DOHH2 (cell line): ENCODE measurements at regions not wholly inside any gene's neighbourhood (a gene's known extent, or its start where the extent isn't known, plus 50 kb on each side); places are given as distances from the start of the nearest gene placed in this dataset.

ENCODE experiments used
- H3F3A ChIP-seq: fragments of 200-600 bp; sonication (generic), shearing (Covaris generic); 2 replicates; pipeline ENCODE4 v1.6.0; 2016; ENCODE audit warnings: antibody characterized with exemption, mild to moderate bottlenecking; ENCODE audit not compliant: control insufficient read depth, insufficient read depth
- H3K27ac ChIP-seq: fragments of 200-600 bp; sonication (generic); 2 replicates; pipeline ENCODE4 v1.5.1; 2014; ENCODE audit warnings: low read depth, mild to moderate bottlenecking, low read length, moderate library complexity
- H3K27me3 ChIP-seq: fragments of 200-600 bp; sonication (generic); 2 replicates; pipeline ENCODE4 v1.6.1; 2014; ENCODE audit warnings: mild to moderate bottlenecking, low read length, mixed read lengths; ENCODE audit not compliant: control insufficient read depth
- H3K36me3 ChIP-seq: fragments of 200-600 bp; sonication (generic); 2 replicates; pipeline ENCODE4 v1.6.1; 2014; ENCODE audit warnings: mild to moderate bottlenecking, low read length, moderate library complexity, mixed read lengths; ENCODE audit not compliant: control insufficient read depth
- H3K4me1 ChIP-seq: fragments of 200-600 bp; sonication (generic); 2 replicates; pipeline ENCODE4 v1.6.1; 2014; ENCODE audit warnings: mild to moderate bottlenecking, low read length, mixed read lengths; ENCODE audit not compliant: control insufficient read depth
- H3K4me2 ChIP-seq: fragments of 200-600 bp; sonication (generic); 2 replicates; pipeline ENCODE4 v1.6.0; 2014; ENCODE audit warnings: mild to moderate bottlenecking, low read length, moderate library complexity
- H3K4me3 ChIP-seq: fragments of 200-600 bp; sonication (generic); 2 replicates; pipeline ENCODE4 v1.5.1; 2014; ENCODE audit warnings: mild to moderate bottlenecking, low read length, mixed read lengths
- H3K79me2 ChIP-seq: fragments of 200-600 bp; sonication (generic); 2 replicates; pipeline ENCODE4 v1.6.1; 2014; ENCODE audit warnings: mild to moderate bottlenecking, low read length, mixed read lengths; ENCODE audit not compliant: control insufficient read depth
- H3K9me2 ChIP-seq: fragments of 200-600 bp; sonication (generic); replicated peaks from 2 replicates; pipeline ENCODE4 v1.6.1; 2014; ENCODE audit warnings: mild to moderate bottlenecking, low read length, mixed read lengths; ENCODE audit not compliant: control insufficient read depth
- H3K9me3 ChIP-seq: fragments of 200-600 bp; sonication (generic); 2 replicates; pipeline ENCODE4 v1.6.1; 2014; ENCODE audit warnings: antibody characterized with exemption, low read length, mixed read lengths; ENCODE audit not compliant: control insufficient read depth, insufficient read depth
- H4K20me1 ChIP-seq: fragments of 200-600 bp; sonication (generic); 2 replicates; pipeline ENCODE4 v1.6.0; 2014; ENCODE audit warnings: low read depth, mild to moderate bottlenecking, antibody characterized with exemption, low read length, moderate library complexity; ENCODE audit not compliant: control insufficient read depth, insufficient read depth
- CTCF ChIP-seq: fragments of 200-600 bp; sonication (generic); IDR thresholded peaks from one replicate; pipeline ENCODE4 v1.5.1; 2014; ENCODE audit warnings: antibody characterized with exemption, mild to moderate bottlenecking, low read depth, low read length; ENCODE audit not compliant: poor library complexity, severe bottlenecking
- EZH2phosphoT487 ChIP-seq: fragments of 200-600 bp; sonication (generic); IDR thresholded peaks from 2 replicates; pipeline ENCODE4 v1.6.1; 2017; ENCODE audit warnings: borderline replicate concordance, mild to moderate bottlenecking, antibody characterized with exemption, low read length, moderate library complexity, mixed read lengths

DNA sequence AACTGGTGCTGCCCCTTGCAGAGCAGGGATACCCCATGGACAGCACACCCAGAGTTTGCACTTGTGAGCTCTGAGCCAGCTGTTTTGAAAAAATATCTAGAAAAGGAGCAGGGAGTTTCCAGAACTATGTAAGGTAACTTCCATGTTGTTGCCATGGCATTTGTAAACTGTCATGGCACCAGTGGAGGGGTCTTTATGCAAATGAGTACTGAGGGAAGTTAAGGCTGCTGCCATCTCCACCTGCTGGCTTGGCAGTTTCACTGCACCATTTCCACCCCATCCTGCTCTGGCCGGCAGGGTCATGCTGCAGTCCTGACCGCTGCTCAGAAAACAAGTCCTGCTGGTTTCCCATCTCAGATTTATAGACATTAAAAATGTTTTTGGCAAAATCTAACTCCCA is 52.3 kb upstream of the SNTG2 start:
- Histone ChIP-seq H3K27me3 (no peaks in the 10 kb centered on the region), H3K4me2 (no peak overlapping the region)

DNA sequence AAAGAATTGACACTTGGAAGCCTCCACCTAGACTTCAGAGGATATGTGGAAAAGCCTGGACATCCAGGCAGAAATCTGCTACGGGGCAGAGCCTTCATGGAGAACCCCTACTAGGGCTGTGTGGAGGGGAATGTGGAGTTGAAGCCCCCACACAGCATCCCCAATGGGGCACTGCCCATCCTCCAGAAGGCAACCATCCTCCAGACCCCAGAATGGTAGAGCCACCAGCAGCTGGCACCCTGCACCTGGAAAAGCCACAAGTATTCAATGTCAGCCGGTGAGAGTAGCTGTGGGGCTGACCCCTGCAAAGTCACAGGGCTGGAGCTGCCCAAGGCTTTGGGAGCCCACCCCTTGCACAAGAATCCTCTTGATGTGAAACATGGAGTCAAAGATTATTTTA is 53.6 kb upstream of the SNTG2 start:
- TF ChIP-seq EZH2phosphoT487 (no peak), CTCF (no peak)
- no peaks in the 10 kb centered on the region for H3K9me2 ChIP-seq
- no peaks in the 10 kb centered on the region for H3K27me3 ChIP-seq
- no peaks in the 10 kb centered on the region for H4K20me1 ChIP-seq
- H3K9me3 ChIP-seq: no peaks in the 10 kb centered on the region
- no peaks in the 10 kb centered on the region for H3K36me3 ChIP-seq
- H3K79me2 ChIP-seq: no peaks in the 10 kb centered on the region
- H3K27ac ChIP-seq: no peak overlapping the region
- H3K4me3 ChIP-seq: no peak overlapping the region
- H3K4me2 ChIP-seq: no peak overlapping the region
- no peaks in the 10 kb centered on the region for H3F3A ChIP-seq
- no peaks in the 10 kb centered on the region for H3K4me1 ChIP-seq

More for the DNA sequence above, 52.3 kb upstream of the SNTG2 start:
- Histone ChIP-seq H3K27ac (no peak overlapping the region), H3K9me2 (no peaks in the 10 kb centered on the region), H3K79me2 (no peaks in the 10 kb centered on the region), H3K9me3 (no peaks in the 10 kb centered on the region), H3K4me1 (no peaks in the 10 kb centered on the region), H3K4me3 (no peak overlapping the region), H4K20me1 (no peaks in the 10 kb centered on the region), H3F3A (no peaks in the 10 kb centered on the region), H3K36me3 (no peaks in the 10 kb centered on the region)
- TF ChIP-seq CTCF (no peak), EZH2phosphoT487 (no peak)

DNA sequence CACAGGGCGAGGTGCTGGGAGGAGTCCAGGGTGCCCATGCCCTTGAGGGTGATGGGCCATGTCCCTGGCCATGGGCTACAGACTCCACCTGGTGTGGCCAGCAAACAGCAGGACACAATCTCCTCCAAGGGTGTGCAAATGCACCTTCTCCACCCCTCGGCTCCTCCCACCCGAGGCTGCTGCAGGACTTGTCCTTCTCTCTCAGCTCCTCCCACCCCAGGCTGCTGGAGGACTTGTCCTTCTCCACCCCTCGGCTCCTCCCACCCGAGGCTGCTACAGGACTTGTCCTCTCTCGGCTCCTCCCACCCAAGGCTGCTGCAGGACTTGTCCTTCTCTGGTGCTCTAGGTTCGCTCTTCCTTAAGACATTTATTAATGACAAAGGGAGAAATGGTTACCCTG is 57.3 kb upstream of the SNTG2 start:
- H3K27ac ChIP-seq: no peak overlapping the region
- no peaks in the 10 kb centered on the region for H3K36me3 ChIP-seq
- H3K9me3 ChIP-seq: no peaks in the 10 kb centered on the region
- no peaks in the 10 kb centered on the region for H3K4me1 ChIP-seq
- no peak overlapping the region for H3K4me3 ChIP-seq
- no peaks in the 10 kb centered on the region for H3F3A ChIP-seq
- H3K4me2 ChIP-seq: no peak overlapping the region
- no peaks in the 10 kb centered on the region for H3K9me2 ChIP-seq
- no peaks in the 10 kb centered on the region for H3K79me2 ChIP-seq
- TF ChIP-seq CTCF (no peak), EZH2phosphoT487 (no peak)
- no peaks in the 10 kb centered on the region for H3K27me3 ChIP-seq
- H4K20me1 ChIP-seq: no peaks in the 10 kb centered on the region

GRCh38 chr2:892892-893291 is 57.8 kb upstream of the SNTG2 start:
- Histone ChIP-seq H3K27me3 (no peaks in the 10 kb centered on the region), H3K36me3 (no peaks in the 10 kb centered on the region), H4K20me1 (no peaks in the 10 kb centered on the region), H3K4me1 (no peaks in the 10 kb centered on the region), H3K79me2 (no peaks in the 10 kb centered on the region), H3K27ac (no peak overlapping the region), H3K9me3 (no peaks in the 10 kb centered on the region), H3F3A (no peaks in the 10 kb centered on the region), H3K4me3 (no peak overlapping the region), H3K9me2 (no peaks in the 10 kb centered on the region), H3K4me2 (no peak overlapping the region)
- TF ChIP-seq EZH2phosphoT487: no peak
- TF ChIP-seq CTCF: no peak
